ENCODE measurements at regions not wholly inside any gene's neighbourhood (a gene's known extent, or its start where the extent isn't known, plus 50 kb on each side); places are given as distances from the start of the nearest gene placed in this dataset.

DNA sequence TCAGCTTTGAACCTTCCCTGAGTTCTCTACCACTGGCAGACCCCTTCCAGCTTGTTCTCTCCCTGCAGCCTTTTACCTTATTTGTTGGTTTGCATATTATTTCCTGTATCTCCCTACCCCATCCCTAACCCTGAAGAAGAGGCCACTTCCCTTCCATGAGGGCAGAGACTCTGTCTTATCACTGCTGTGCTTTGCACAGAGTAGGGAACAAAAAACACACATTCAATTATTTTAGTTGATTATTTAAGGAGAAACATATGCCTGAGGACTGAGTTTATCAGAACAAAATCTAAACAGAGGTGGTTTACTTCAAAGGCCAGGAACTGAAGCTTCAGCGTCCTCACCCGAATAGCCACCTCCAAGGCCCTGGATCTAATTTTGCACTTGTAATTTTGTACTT lies 111.7 kb upstream of the RFLNA start:
- no peak overlapping the region for H3K4me3 ChIP-seq (ENCODE audit: control insufficient read depth, low read depth, low read length)
- no peak for DNase-seq (ENCODE audit: low read depth)
- TF ChIP-seq, protein P1, sequence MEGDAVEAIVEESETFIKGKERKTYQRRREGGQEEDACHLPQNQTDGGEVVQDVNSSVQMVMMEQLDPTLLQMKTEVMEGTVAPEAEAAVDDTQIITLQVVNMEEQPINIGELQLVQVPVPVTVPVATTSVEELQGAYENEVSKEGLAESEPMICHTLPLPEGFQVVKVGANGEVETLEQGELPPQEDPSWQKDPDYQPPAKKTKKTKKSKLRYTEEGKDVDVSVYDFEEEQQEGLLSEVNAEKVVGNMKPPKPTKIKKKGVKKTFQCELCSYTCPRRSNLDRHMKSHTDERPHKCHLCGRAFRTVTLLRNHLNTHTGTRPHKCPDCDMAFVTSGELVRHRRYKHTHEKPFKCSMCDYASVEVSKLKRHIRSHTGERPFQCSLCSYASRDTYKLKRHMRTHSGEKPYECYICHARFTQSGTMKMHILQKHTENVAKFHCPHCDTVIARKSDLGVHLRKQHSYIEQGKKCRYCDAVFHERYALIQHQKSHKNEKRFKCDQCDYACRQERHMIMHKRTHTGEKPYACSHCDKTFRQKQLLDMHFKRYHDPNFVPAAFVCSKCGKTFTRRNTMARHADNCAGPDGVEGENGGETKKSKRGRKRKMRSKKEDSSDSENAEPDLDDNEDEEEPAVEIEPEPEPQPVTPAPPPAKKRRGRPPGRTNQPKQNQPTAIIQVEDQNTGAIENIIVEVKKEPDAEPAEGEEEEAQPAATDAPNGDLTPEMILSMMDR (IDR thresholded peaks at IDR 0.05; ENCODE audit: control insufficient read depth, insufficient read depth, low read depth, low read length, missing control alignments) = no peak

DNA sequence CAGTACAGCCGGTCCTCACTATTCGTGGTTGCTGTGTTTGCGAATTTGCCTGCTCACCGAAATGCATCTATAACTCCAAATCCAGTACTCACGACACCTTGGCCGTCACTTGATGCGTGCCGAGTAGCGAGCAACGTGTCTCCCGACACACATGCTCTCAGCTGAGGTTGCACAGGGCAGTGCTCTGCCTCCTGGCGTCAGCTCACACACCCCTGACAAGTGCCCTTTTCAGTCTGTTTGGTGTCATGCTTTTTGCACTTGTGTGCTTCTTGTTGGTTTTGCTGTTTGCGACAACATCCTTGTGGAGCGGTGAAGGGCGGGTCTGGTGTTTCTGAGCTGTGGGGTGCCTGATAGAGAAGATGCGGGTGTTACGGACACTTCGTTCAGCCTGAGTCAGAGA lies 110.4 kb upstream of the RFLNA start:
- DNase-seq (ENCODE audit: low read depth) = no peak

DNA sequence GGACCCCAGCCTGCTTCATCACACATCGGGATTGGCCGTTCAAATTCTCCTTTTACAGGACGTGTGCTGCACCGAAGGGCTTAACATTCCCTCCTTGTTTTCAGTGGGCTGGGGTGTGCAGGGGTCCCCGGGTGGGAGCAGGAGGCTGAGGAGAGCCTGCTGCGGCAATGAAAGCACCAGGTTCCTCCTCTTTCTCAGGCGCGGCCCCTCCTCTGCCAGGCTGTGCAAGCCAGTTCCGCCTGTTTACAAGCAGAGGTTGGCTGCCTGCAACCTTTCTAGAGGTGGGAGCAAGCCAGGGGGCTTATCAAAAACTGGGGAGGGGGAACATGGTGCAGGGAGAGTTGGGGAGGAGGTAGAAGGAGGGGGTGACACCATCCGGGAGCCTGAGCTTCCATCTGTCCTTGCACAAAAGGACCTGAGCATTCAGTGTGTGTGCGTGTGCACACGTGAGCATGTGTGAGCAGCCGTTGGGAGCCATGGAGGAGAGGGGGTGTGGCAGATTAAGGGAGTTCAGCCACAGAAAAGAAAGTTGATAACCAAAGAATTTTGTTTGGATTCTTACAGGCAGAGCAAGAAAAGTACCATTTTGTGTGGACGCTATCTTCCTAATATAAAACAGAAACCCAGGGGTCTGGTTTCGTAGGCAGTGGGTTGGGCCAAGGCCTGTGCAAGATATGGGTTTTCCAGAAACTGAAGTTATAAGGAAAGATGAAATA lies 108.8 kb upstream of the RFLNA start:
- no peak overlapping the region for H3K4me3 ChIP-seq (ENCODE audit: control insufficient read depth, low read depth, low read length)
- TF ChIP-seq, protein P1 (IDR thresholded peaks at IDR 0.05; ENCODE audit: control insufficient read depth, insufficient read depth, low read depth, low read length, missing control alignments) = no peak
- DNase-seq (ENCODE audit: low read depth) = no peak

More for the DNA sequence above, 110.4 kb upstream of the RFLNA start:
- no peak overlapping the region for H3K4me3 ChIP-seq (ENCODE audit: control insufficient read depth, low read depth, low read length)
- TF ChIP-seq, protein P1 (IDR thresholded peaks at IDR 0.05; ENCODE audit: control insufficient read depth, insufficient read depth, low read depth, low read length, missing control alignments) = no peak

DNA sequence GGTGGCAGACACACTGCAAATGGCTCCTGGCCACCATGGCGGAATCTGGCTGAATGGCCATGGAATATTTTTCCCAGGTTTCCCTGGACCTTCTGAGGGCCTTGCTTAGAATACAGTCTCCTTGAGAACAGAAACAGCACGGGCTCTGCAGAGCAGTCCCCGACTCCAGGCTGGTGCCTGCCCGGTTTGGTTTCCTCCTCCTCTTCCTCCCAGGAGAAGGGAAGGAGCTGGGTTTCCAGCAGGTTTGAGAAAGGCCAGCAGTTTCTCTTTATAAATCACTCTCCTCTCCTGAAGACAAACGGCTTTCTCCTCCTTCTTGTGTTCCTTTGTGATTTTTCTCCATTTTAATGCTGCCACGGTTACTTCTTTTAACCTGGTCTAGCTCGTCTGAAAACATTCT lies 106.8 kb upstream of the RFLNA start:
- no peak for DNase-seq (ENCODE audit: low read depth)
- TF ChIP-seq, protein P1 (IDR thresholded peaks at IDR 0.05; ENCODE audit: control insufficient read depth, insufficient read depth, low read depth, low read length, missing control alignments) = no peak
- H3K4me3 ChIP-seq (ENCODE audit: control insufficient read depth, low read depth, low read length) = no peak overlapping the region

DNA sequence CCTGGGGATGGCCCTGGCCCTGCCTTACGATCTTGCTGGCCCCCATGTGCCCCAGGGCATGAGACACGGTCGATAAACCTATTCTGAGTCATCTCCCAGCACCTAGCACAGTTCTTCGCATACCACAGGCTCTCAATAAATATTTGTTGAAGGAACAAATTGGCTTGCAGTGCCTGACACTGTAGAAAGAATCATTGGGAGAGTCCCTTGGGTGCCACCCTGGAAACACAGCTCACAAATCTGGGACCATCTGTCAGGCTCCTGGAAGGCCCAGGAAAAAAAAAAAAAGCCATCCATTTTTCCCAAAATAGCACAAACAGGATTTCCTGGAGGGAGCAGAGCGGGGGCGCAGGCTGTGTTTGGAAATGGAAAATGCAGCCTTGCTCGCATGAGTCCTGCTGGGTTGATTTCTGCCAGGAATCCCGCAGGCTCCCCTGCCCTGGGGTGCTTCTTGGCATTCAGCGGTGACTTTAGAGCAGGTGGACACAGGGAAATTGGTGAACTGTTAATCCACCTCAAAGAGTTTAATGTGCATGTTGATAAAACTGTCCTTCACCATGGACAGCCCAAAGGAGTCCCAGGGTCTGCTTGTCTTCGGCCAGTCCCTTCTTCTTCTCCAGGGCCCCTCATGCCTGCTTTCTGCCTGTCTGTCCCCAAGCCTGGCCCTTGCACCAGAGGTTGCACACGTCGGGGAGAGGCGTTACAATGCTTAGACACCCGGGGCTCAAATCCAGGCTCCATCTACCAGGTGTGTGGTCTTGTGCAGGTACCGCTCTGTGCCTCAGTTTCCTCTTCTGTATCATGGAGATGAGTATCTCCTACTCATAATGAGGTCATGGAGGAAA lies 106.1 kb upstream of the RFLNA start:
- TF ChIP-seq, protein P1 (IDR thresholded peaks at IDR 0.05; ENCODE audit: control insufficient read depth, insufficient read depth, low read depth, low read length, missing control alignments) = no peak
- DNase-seq (ENCODE audit: low read depth) = no peak

DNA sequence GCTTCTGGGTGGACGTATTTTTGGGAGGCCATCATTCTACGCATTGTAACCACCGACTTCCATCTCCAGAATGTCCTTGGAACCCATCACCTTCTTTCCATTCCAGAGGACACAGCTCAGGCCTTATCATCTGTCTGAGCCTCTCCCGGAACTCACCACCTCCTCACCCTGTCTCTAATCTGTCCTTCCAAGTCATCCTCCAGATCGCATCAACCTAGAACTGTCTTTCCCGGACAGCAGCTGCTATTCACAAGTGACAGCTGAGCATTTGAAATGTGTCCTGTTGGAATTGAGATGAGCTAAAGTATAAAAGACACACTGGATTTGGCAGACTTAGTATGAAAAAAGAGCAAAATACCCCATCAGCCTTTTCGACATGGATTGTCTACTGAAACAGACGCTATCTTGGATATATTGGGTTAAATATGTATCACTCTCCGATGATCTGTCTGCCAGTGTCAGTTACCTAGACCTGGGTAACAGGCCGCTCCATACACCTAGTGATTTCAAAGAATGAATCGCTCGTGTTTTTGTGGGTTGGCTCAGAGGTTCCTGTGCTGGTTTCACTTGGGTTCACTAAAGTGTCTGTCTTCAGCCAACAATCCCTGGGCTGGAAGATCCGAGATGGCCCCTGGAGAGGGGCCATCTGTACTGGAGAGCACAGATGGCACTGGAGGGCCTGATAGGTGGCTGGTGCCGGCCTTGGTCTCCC lies 104.4 kb upstream of the RFLNA start:
- no peak overlapping the region for H3K4me3 ChIP-seq (ENCODE audit: control insufficient read depth, low read depth, low read length)
- no peak for DNase-seq (ENCODE audit: low read depth)
- TF ChIP-seq, protein P1 (IDR thresholded peaks at IDR 0.05; ENCODE audit: control insufficient read depth, insufficient read depth, low read depth, low read length, missing control alignments) = no peak

More for the DNA sequence above, 106.1 kb upstream of the RFLNA start:
- no peak overlapping the region for H3K4me3 ChIP-seq (ENCODE audit: control insufficient read depth, low read depth, low read length)

Measured in AG09309 (cell line).